H1 (cell line): ENCODE measurements at regions not wholly inside any gene's neighbourhood (a gene's known extent, or its start where the extent isn't known, plus 50 kb on each side); places are given as distances from the start of the nearest gene placed in this dataset.

ENCODE experiments used
- CTCF ChIA-PET: fragments of 300-600 bp; sonication (Branson Sonifier 250); formaldehyde crosslinking; loops from one replicate; lab custom pipeline; 2021; ENCODE audit not compliant: partially characterized antibody; lab: Charles Lee
- POLR2A ChIA-PET: fragments of 300-600 bp; sonication (Branson Sonifier 250); formaldehyde crosslinking; loops from one replicate; lab custom pipeline; 2021; ENCODE audit warnings: inconsistent platforms; ENCODE audit not compliant: partially characterized antibody; lab: Charles Lee
- DNase-seq, 2 experiments: peaks; one replicate each; pipeline versions ENCODE4 v3.0.0 to v3.0.0-alpha.2; 2010 to 2022; ENCODE audit warnings: low spot score in 2 of 2, low read depth in 1 of 2, mixed read lengths in 1 of 2
- FAIRE-seq: peaks from 2 replicates; lab custom pipeline; 2011; peaks lifted over from hg19 to GRCh38; lab: Jason Lieb, UNC
- H2AFZ ChIP-seq: 2 replicates; pipeline ENCODE4 v1.8.1; 2012; ENCODE audit warnings: low read length, inconsistent platforms
- H2AK5ac ChIP-seq: 2 replicates; pipeline ENCODE4 v1.6.1; 2013; ENCODE audit warnings: low read depth, low read length
- H2BK120ac ChIP-seq: replicated peaks from 2 replicates; pipeline ENCODE3; 2013; ENCODE audit warnings: low read depth, low read length, inconsistent platforms
- H2BK12ac ChIP-seq: 2 replicates; pipeline ENCODE4 v1.6.1; 2013; ENCODE audit warnings: low read depth, low read length
- H2BK15ac ChIP-seq: 2 replicates; pipeline ENCODE4 v1.6.1; 2013; ENCODE audit warnings: low read length
- H2BK20ac ChIP-seq: 2 replicates; pipeline ENCODE4 v1.6.1; 2013; ENCODE audit warnings: low read length
- H2BK5ac ChIP-seq: 2 replicates; pipeline ENCODE4 v1.6.1; 2013; ENCODE audit warnings: low read depth, low read length
- H3K14ac ChIP-seq: 2 replicates; pipeline ENCODE4 v1.6.1; 2013; ENCODE audit warnings: inconsistent platforms; ENCODE audit not compliant: insufficient read length
- H3K18ac ChIP-seq: 2 replicates; pipeline ENCODE4 v1.6.1; 2013; ENCODE audit warnings: low read length; ENCODE audit errors: extremely low read depth
- H3K23ac ChIP-seq: 2 replicates; pipeline ENCODE4 v1.6.1; 2013; ENCODE audit warnings: inconsistent platforms; ENCODE audit not compliant: insufficient read length
- H3K23me2 ChIP-seq: 2 replicates; pipeline ENCODE4 v1.6.1; 2013; ENCODE audit warnings: low read depth, low read length
- H3K27ac ChIP-seq: 2 replicates; pipeline ENCODE4 v1.6.1; 2011; ENCODE audit warnings: low read depth, low read length, inconsistent platforms
- H3K27me3 ChIP-seq, 4 experiments: replicated peaks in 1 of 4; 1 replicate in 1 of 4; 2 replicates in 3 of 4; pipeline versions ENCODE4 v1.6.1 to v1.8.1; 2011 to 2013; ENCODE audit warnings: low read length in 3 of 4, mild to moderate bottlenecking in 3 of 4, inconsistent platforms in 2 of 4, mixed read lengths in 2 of 4, moderate library complexity in 1 of 4; ENCODE audit not compliant: control insufficient read depth in 3 of 4, insufficient read depth in 3 of 4; ENCODE audit errors: extremely low read depth in 1 of 4
- H3K36me3 ChIP-seq, 4 experiments: 2 replicates each; pipeline versions ENCODE4 v1.6.1 to v1.8.1; 2011 to 2013; ENCODE audit warnings: mild to moderate bottlenecking in 4 of 4, low read length in 3 of 4, moderate library complexity in 2 of 4, control low read depth in 1 of 4, inconsistent platforms in 1 of 4; ENCODE audit not compliant: insufficient read depth in 4 of 4, control insufficient read depth in 2 of 4
- H3K4ac ChIP-seq: replicated peaks from 2 replicates; pipeline ENCODE3; 2013; ENCODE audit warnings: low read length, low read depth, mixed read lengths, inconsistent platforms; ENCODE audit not compliant: insufficient read length
- H3K4me1 ChIP-seq, 4 experiments: replicated peaks in 1 of 4; 1 replicate in 1 of 4; 2 replicates in 3 of 4; pipeline versions ENCODE4 v1.6.1 to v1.8.1; 2011 to 2013; ENCODE audit warnings: low read length in 3 of 4, inconsistent platforms in 2 of 4, mixed read lengths in 1 of 4; ENCODE audit not compliant: insufficient read depth in 4 of 4, control insufficient read depth in 3 of 4
- H3K4me2 ChIP-seq, 2 experiments: 2 replicates each; pipeline versions ENCODE4 v1.6.1 to v1.8.1; 2011 to 2013; ENCODE audit warnings: low read depth in 2 of 2, low read length in 2 of 2, control low read depth in 1 of 2, inconsistent platforms in 1 of 2, mild to moderate bottlenecking in 1 of 2; ENCODE audit not compliant: insufficient read depth in 1 of 2
- H3K4me3 ChIP-seq, 4 experiments: fragments of 200-600, 300-600 bp in 1 of 4; sonication (generic), shearing (Covaris generic), sonication (Bioruptor Twin) in 1 of 4; 2 replicates each; pipeline versions ENCODE4 v1.5.1 to v1.8.1; 2011 to 2016; ENCODE audit warnings: low read length in 4 of 4, low read depth in 3 of 4, control low read depth in 2 of 4, inconsistent platforms in 2 of 4, mild to moderate bottlenecking in 2 of 4, mixed read lengths in 1 of 4, moderate library complexity in 1 of 4; ENCODE audit not compliant: insufficient read depth in 2 of 4; ENCODE audit errors: extremely low read depth in 1 of 4
- H3K56ac ChIP-seq: replicated peaks from 2 replicates; pipeline ENCODE3; 2013; ENCODE audit warnings: low read depth, mild to moderate bottlenecking, mixed read lengths, low read length, inconsistent platforms; ENCODE audit not compliant: insufficient read length
- H3K79me1 ChIP-seq: 2 replicates; pipeline ENCODE4 v1.6.1; 2013; ENCODE audit warnings: low read depth, low read length, control low read depth
- H3K79me2 ChIP-seq, 2 experiments: 2 replicates each; pipeline versions ENCODE4 v1.6.1 to v1.8.1; 2012 to 2013; ENCODE audit warnings: low read length in 2 of 2, mild to moderate bottlenecking in 2 of 2, inconsistent platforms in 1 of 2; ENCODE audit not compliant: insufficient read depth in 2 of 2, control insufficient read depth in 1 of 2
- H3K9ac ChIP-seq, 4 experiments: replicated peaks in 1 of 4; 1 replicate in 1 of 4; 2 replicates in 3 of 4; pipeline versions ENCODE4 v1.6.1 to v1.8.1; 2011 to 2013; ENCODE audit warnings: low read depth in 3 of 4, low read length in 3 of 4, control low read depth in 2 of 4, mild to moderate bottlenecking in 2 of 4, moderate library complexity in 2 of 4, inconsistent platforms in 1 of 4; ENCODE audit errors: extremely low read depth in 1 of 4
- H3K9me3 ChIP-seq, 2 experiments: 2 replicates each; pipeline versions ENCODE4 v1.6.1 to v1.8.1; 2012 to 2013; ENCODE audit warnings: mild to moderate bottlenecking in 2 of 2, moderate library complexity in 2 of 2, control low read depth in 1 of 2, inconsistent platforms in 1 of 2, low read depth in 1 of 2, low read length in 1 of 2, mixed read lengths in 1 of 2; ENCODE audit not compliant: insufficient read depth in 2 of 2
- H4K20me1 ChIP-seq, 2 experiments: replicated peaks in 1 of 2; 2 replicates each; pipeline versions ENCODE3 to v1.8.1; 2011 to 2013; ENCODE audit warnings: inconsistent platforms in 2 of 2, low read length in 2 of 2, mild to moderate bottlenecking in 1 of 2; ENCODE audit not compliant: insufficient read depth in 2 of 2, control insufficient read depth in 1 of 2
- H4K5ac ChIP-seq: 2 replicates; pipeline ENCODE4 v1.6.1; 2013; ENCODE audit warnings: low read length, low read depth, mixed read lengths, inconsistent platforms; ENCODE audit not compliant: insufficient read length
- H4K8ac ChIP-seq: 2 replicates; pipeline ENCODE4 v1.8.0; 2013; ENCODE audit warnings: mild to moderate bottlenecking, moderate library complexity, low read length, inconsistent platforms; ENCODE audit not compliant: insufficient read depth; ENCODE audit errors: extremely low read depth
- H4K91ac ChIP-seq: replicated peaks from 2 replicates; pipeline ENCODE3; 2013; ENCODE audit warnings: low read length, mixed read lengths, inconsistent platforms; ENCODE audit not compliant: insufficient read length
- CHD2 ChIP-seq: IDR thresholded peaks from 2 replicates; pipeline ENCODE4 v1.6.1; 2012; ENCODE audit warnings: low read length, improper control_type of control experiment
- CREB1 ChIP-seq: IDR thresholded peaks from 2 replicates; pipeline ENCODE4 v1.6.1; 2012; ENCODE audit warnings: inconsistent platforms
- CTBP2 ChIP-seq: IDR thresholded peaks from 2 replicates; pipeline ENCODE4 v1.7.0; 2011; ENCODE audit warnings: borderline replicate concordance, mild to moderate bottlenecking, moderate library complexity, mixed read lengths, low read length; ENCODE audit not compliant: insufficient read depth, insufficient read length
- EP300 ChIP-seq, 2 experiments: IDR thresholded peaks; 1 replicate in 1 of 2; 2 replicates in 1 of 2; pipeline ENCODE4 v1.6.1; 2011 to 2012; ENCODE audit warnings: low read depth in 2 of 2, low read length in 2 of 2, mild to moderate bottlenecking in 2 of 2, borderline replicate concordance in 1 of 2, inconsistent platforms in 1 of 2, moderate library complexity in 1 of 2
- TCF12 ChIP-seq: IDR thresholded peaks from 2 replicates; pipeline ENCODE4 v1.6.1; 2011; ENCODE audit warnings: low read depth, mild to moderate bottlenecking, low read length
- WGBS, 2 experiments: shearing (Covaris generic) in 1 of 2; methylation state at CpG; one replicate each; pipeline versions ENCODE4 v1.1.6 to v1.1.7; 2013 to 2015; ENCODE audit warnings: low lambda C conversion rate in 2 of 2, mixed read lengths in 2 of 2, inconsistent platforms in 1 of 2, low coverage in 1 of 2, missing lambda C conversion rate in 1 of 2; ENCODE audit not compliant: insufficient replicate concordance in 2 of 2, insufficient coverage in 1 of 2, insufficient read length in 1 of 2; ENCODE audit errors: extremely low coverage in 1 of 2, missing lambda C conversion rate in 1 of 2; 5-methylcytosine and 5-hydroxymethylcytosine counted together

DNA sequence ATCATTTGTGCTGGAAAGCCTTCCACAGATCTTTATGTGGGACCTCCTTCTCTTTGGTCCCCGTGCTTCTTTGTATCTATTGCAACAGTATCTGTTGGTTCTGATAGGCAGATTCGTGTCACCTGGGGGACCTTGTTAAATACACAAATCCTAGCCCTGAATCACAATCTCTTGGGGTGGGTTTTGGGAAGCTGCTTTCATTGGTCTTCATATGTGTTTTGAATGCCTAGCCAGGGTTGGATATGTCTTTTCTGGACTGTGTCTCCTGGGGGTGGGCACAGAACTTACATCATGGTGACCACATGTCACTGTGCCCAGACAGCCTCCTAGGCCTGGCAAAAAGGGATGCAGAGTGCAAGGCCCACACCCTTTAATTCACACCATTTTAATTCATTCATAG, 81.0 kb upstream of the HNF1B start:
- Histone ChIP-seq H2BK5ac (no peak overlapping the region), H3K9ac (no peak overlapping the region), H2AK5ac (no peak overlapping the region), H3K27me3 (no peaks in the 10 kb centered on the region), H3K79me2 (no peaks in the 10 kb centered on the region), H2BK120ac (no peak overlapping the region), H3K23me2 (no peaks in the 10 kb centered on the region), H2BK15ac (0 out of 2 replicates have a peak overlapping the region, but pooled peaks have one; percentile 29), H3K4me3 (no peak overlapping the region), H2BK20ac (no peak overlapping the region; the same call in 1 of the 2 replicates), H4K5ac (no peak overlapping the region), H3K4ac (no peak overlapping the region), H3K9me3 (no peaks in the 10 kb centered on the region), H3K36me3 (no peaks in the 10 kb centered on the region; a peak in 1 of 8 replicates), H3K4me1 (peaks cover 0 to 4% (median 0%) of the 10 kb centered on the region in 4 experiments; a peak in 2 of 7 replicates), H4K91ac (no peak overlapping the region), H3K27ac (no peak overlapping the region), H3K56ac (no peak overlapping the region), H3K79me1 (no peaks in the 10 kb centered on the region), H3K23ac (no peak overlapping the region), H3K18ac (no peak overlapping the region), H2BK12ac (0 out of 2 replicates have a peak overlapping the region, but pooled peaks have one; percentile 50), H3K4me2 (no peak overlapping the region), H2AFZ (no peak overlapping the region), H4K20me1 (no peaks in the 10 kb centered on the region), H3K14ac (no peak overlapping the region), H4K8ac (no peak overlapping the region)
- no peak for FAIRE-seq
- ChIA-PET CTCF (interaction anchor here (1.3 to 1.6 kb wide), 2 partner anchors 9 to 10 kb away, joined by 3 to 5 read pairs; no protein-coding TSS in a partner anchor), POLR2A (no interaction called here)
- WGBS, 2 experiments, result 86% methylated on average over 2 of the region's 2 CpGs; no CpG with 5 or more reads in 1 of the 2 experiments
- no peak for DNase-seq
- TF ChIP-seq CTBP2, result no peak
- TF ChIP-seq CREB1, result no peak
- TF ChIP-seq TCF12, result no peak
- no peak for TF ChIP-seq CHD2
- TF ChIP-seq EP300 (IDR thresholded peaks at IDR 0.05; ENCODE audit: borderline replicate concordance in 1 of 2, low read depth in 2 of 2, low read length in 2 of 2), result no peak
